HAP-1 (cell line): ENCODE measurements at regions not wholly inside any gene's neighbourhood (a gene's known extent, or its start where the extent isn't known, plus 50 kb on each side); places are given as distances from the start of the nearest gene placed in this dataset.
"Not testable (repeated sequence)": the region's sequence is repeated elsewhere in the genome, so short reads cannot be mapped to it uniquely, and the experiment has no call there.

Source experiments
- DNase-seq, 2 experiments: peaks; one replicate each; pipeline ENCODE4 v3.0.0-alpha.2; 2016 to 2020; ENCODE audit warnings: low spot score in 2 of 2
- H3K27me3 ChIP-seq: fragments of 250-450 bp; sonication (Bioruptor Pico); 2 replicates; pipeline ENCODE4 v1.5.1; 2020; ENCODE audit warnings: low read depth, mild to moderate bottlenecking, moderate library complexity
- H3K36me3 ChIP-seq: fragments of 250-450 bp; sonication (Bioruptor Pico); replicated peaks from 2 replicates; pipeline ENCODE4 v1.5.1; 2020; ENCODE audit warnings: mild to moderate bottlenecking
- H3K4me1 ChIP-seq: fragments of 250-450 bp; sonication (Bioruptor Pico); 2 replicates; pipeline ENCODE4 v1.5.1; 2020; ENCODE audit warnings: mild to moderate bottlenecking
- H3K4me3 ChIP-seq: fragments of 250-450 bp; sonication (Bioruptor Pico); 2 replicates; pipeline ENCODE4 v1.5.1; 2020; ENCODE audit warnings: mild to moderate bottlenecking, moderate library complexity
- H3K9me3 ChIP-seq: fragments of 250-450 bp; sonication (Bioruptor Pico); 2 replicates; pipeline ENCODE4 v1.5.1; 2020; ENCODE audit warnings: mild to moderate bottlenecking, moderate library complexity
- in situ Hi-C: fragments of 300-500 bp; cut with MboI; formaldehyde crosslinking; loops from 3 replicates; pipeline ENCODE4 v1.14.3; 2020; ENCODE audit warnings: low sequenced_read_pairs, inconsistent platforms, mixed read lengths

GRCh38 chr5:111921691-111922090, 164.7 kb upstream of the NREP start:
- in situ Hi-C loops, DNase-seq, H3K27me3 ChIP-seq, H3K4me3 ChIP-seq, H3K36me3 ChIP-seq, H3K9me3 ChIP-seq, H3K4me1 ChIP-seq: not testable (repeated sequence)

- Histone ChIP-seq H3K27me3 (no peaks in the 10 kb centered on the region; the same call in 1 of the 2 replicates), H3K9me3 (no peaks in the 10 kb centered on the region), H3K4me3 (no peak overlapping the region), H3K4me1 (no peaks in the 10 kb centered on the region), H3K36me3 (no peaks in the 10 kb centered on the region)
- DNase-seq, result no peak
- in situ Hi-C loops, result no loop called here
These were observed 158.1 kb upstream of the NREP start for GRCh38 chr5:111914966-111915636.

- Histone ChIP-seq H3K4me1 (no peaks in the 10 kb centered on the region), H3K36me3 (no peaks in the 10 kb centered on the region), H3K4me3 (no peak overlapping the region), H3K9me3 (no peaks in the 10 kb centered on the region; the same call in 1 of the 2 replicates), H3K27me3 (no peaks in the 10 kb centered on the region)
- no peak for DNase-seq
- in situ Hi-C loops, result no loop called here
These were observed 145.4 kb upstream of the NREP start for GRCh38 chr5:111902436-111902835.

GRCh38 chr5:111901296-111901695, 144.3 kb upstream of the NREP start:
- DNase-seq, result no peak
- in situ Hi-C loops, result no loop called here
- Histone ChIP-seq H3K27me3 (no peaks in the 10 kb centered on the region), H3K9me3 (no peaks in the 10 kb centered on the region; the same call in 1 of the 2 replicates), H3K4me3 (no peak overlapping the region), H3K4me1 (no peaks in the 10 kb centered on the region), H3K36me3 (no peaks in the 10 kb centered on the region)

GRCh38 chr5:111892949-111893348, 136.0 kb upstream of the NREP start:
- no peaks in the 10 kb centered on the region for H3K4me1 ChIP-seq
- H3K4me3 ChIP-seq, result no peak overlapping the region
- no peak for DNase-seq
- H3K9me3 ChIP-seq, result no peaks in the 10 kb centered on the region
- no peaks in the 10 kb centered on the region for H3K27me3 ChIP-seq
- in situ Hi-C loops, result no loop called here
- H3K36me3 ChIP-seq, result no peaks in the 10 kb centered on the region

- in situ Hi-C loops, result no loop called here
- H3K27me3 ChIP-seq, result no peaks in the 10 kb centered on the region
- no peak for DNase-seq
- no peaks in the 10 kb centered on the region for H3K4me1 ChIP-seq
- H3K36me3 ChIP-seq, result no peaks in the 10 kb centered on the region
- no peak overlapping the region for H3K4me3 ChIP-seq
- no peaks in the 10 kb centered on the region for H3K9me3 ChIP-seq
These were observed 130.7 kb upstream of the NREP start for GRCh38 chr5:111887706-111888105.

GRCh38 chr5:111869681-111870080, 112.7 kb upstream of the NREP start:
- Histone ChIP-seq H3K27me3 (no peaks in the 10 kb centered on the region), H3K36me3 (no peaks in the 10 kb centered on the region), H3K4me3 (no peak overlapping the region), H3K9me3 (no peaks in the 10 kb centered on the region), H3K4me1 (no peaks in the 10 kb centered on the region)
- DNase-seq, result no peak
- in situ Hi-C loops, result loop anchor here (25.0 kb wide), 1 partner anchor 307 kb away; no protein-coding TSS in a partner anchor

GRCh38 chr5:111865356-111865755, 108.4 kb upstream of the NREP start:
- DNase-seq, result no peak
- Histone ChIP-seq H3K36me3 (no peaks in the 10 kb centered on the region), H3K27me3 (no peaks in the 10 kb centered on the region), H3K4me1 (no peaks in the 10 kb centered on the region), H3K4me3 (no peak overlapping the region), H3K9me3 (no peaks in the 10 kb centered on the region)
- in situ Hi-C loops, result loop anchor here (25.0 kb wide), 1 partner anchor 303 kb away; no protein-coding TSS in a partner anchor

GRCh38 chr5:111863801-111864200, 106.8 kb upstream of the NREP start:
- no peak for DNase-seq
- Histone ChIP-seq H3K9me3 (no peaks in the 10 kb centered on the region), H3K4me1 (no peaks in the 10 kb centered on the region), H3K27me3 (0 out of 2 replicates have a peak, but pooled peaks cover 2% of the 10 kb centered on the region), H3K4me3 (no peak overlapping the region), H3K36me3 (no peaks in the 10 kb centered on the region)
- in situ Hi-C loops, result loop anchor here (25.0 kb wide), 1 partner anchor 302 kb away; no protein-coding TSS in a partner anchor

GRCh38 chr5:111859533-111860270, 102.7 kb upstream of the NREP start:
- H3K36me3 ChIP-seq, result no peaks in the 10 kb centered on the region
- 0 out of 2 replicates have a peak, but pooled peaks cover 2% of the 10 kb centered on the region for H3K27me3 ChIP-seq
- in situ Hi-C loops, result loop anchor here (25.0 kb wide), 1 partner anchor 297 kb away; no protein-coding TSS in a partner anchor
- no peaks in the 10 kb centered on the region for H3K9me3 ChIP-seq
- H3K4me1 ChIP-seq, result no peaks in the 10 kb centered on the region
- no peak overlapping the region for H3K4me3 ChIP-seq
- DNase-seq, result no peak

- Histone ChIP-seq H3K9me3 (no peaks in the 10 kb centered on the region), H3K36me3 (no peaks in the 10 kb centered on the region), H3K27me3 (0 out of 2 replicates have a peak, but pooled peaks cover 2% of the 10 kb centered on the region), H3K4me3 (no peak overlapping the region), H3K4me1 (no peaks in the 10 kb centered on the region)
- in situ Hi-C loops, result loop anchor here (25.0 kb wide), 1 partner anchor 297 kb away; no protein-coding TSS in a partner anchor
- DNase-seq, result no peak
These were observed 102.0 kb upstream of the NREP start for GRCh38 chr5:111859031-111859430.

- Histone ChIP-seq H3K36me3 (no peaks in the 10 kb centered on the region), H3K9me3 (no peaks in the 10 kb centered on the region), H3K4me1 (no peaks in the 10 kb centered on the region), H3K4me3 (no peak overlapping the region), H3K27me3 (0 out of 2 replicates have a peak, but pooled peaks cover 2% of the 10 kb centered on the region)
- DNase-seq, result no peak
- in situ Hi-C loops, result loop anchor here (25.0 kb wide), 1 partner anchor 295 kb away; no protein-coding TSS in a partner anchor
These were observed 100.6 kb upstream of the NREP start for GRCh38 chr5:111857623-111858022.

GRCh38 chr5:111856876-111857466, 100.0 kb upstream of the NREP start:
- Histone ChIP-seq H3K4me1 (no peaks in the 10 kb centered on the region), H3K27me3 (0 out of 2 replicates have a peak, but pooled peaks cover 2% of the 10 kb centered on the region), H3K36me3 (no peaks in the 10 kb centered on the region), H3K4me3 (no peak overlapping the region), H3K9me3 (no peaks in the 10 kb centered on the region)
- DNase-seq, result no peak
- in situ Hi-C loops, result loop anchor here (25.0 kb wide), 1 partner anchor 295 kb away; no protein-coding TSS in a partner anchor
